A549 (cell line): ENCODE measurements at regions not wholly inside any gene's neighbourhood (a gene's known extent, or its start where the extent isn't known, plus 50 kb on each side); places are given as distances from the start of the nearest gene placed in this dataset.

ENCODE experiments used
- ATAC-seq, 2 experiments: fragments of 200-7000 bp in 1 of 2; fragments of >200 bp in 1 of 2; cut with Nextera tagmentation in 1 of 2; cut with Tn5 transposase in 1 of 2; 3 replicates each; pipeline versions ENCODE4 v1.8.0 to v1.9.1; 2018 to 2020; ENCODE audit warnings: mild to moderate bottlenecking in 1 of 2, moderate library complexity in 1 of 2
- CTCF ChIA-PET: fragments of 300-600 bp; sonication (Branson Sonifier 250); formaldehyde crosslinking; extraction: SDS; loops from one replicate; lab custom pipeline; 2021; ENCODE audit warnings: antibody characterized with exemption, inconsistent platforms; lab: Yijun Ruan, JAX
- POLR2A ChIA-PET: fragments of 350-600 bp; formaldehyde crosslinking; extraction: SDS; loops from one replicate; lab custom pipeline; 2021; ENCODE audit warnings: antibody characterized with exemption, inconsistent platforms; lab: Yijun Ruan, JAX
- DNase-seq, 2 experiments: peaks; one replicate each; pipeline versions ENCODE4 v3.0.0 to v3.0.0-alpha.2; 2011 to 2016; ENCODE audit warnings: low read depth in 1 of 2, low spot score in 1 of 2
- FAIRE-seq: peaks from 2 replicates; lab custom pipeline; 2011; peaks lifted over from hg19 to GRCh38; lab: Jason Lieb, UNC
- H3K27ac ChIP-seq, 2 experiments: fragments of >200 bp; sonication (Bioruptor Twin); formaldehyde crosslinking; 3 replicates each; pipeline ENCODE4 v1.5.1; 2016 to 2017
- H3K4me1 ChIP-seq: fragments of >200 bp; sonication (Bioruptor Twin); formaldehyde crosslinking; 3 replicates; pipeline ENCODE4 v1.6.1; 2016
- H3K4me2 ChIP-seq: fragments of >200 bp; sonication (Bioruptor Twin); formaldehyde crosslinking; 3 replicates; pipeline ENCODE4 v1.6.1; 2016
- H3K4me3 ChIP-seq: fragments of >200 bp; sonication (Bioruptor Twin); formaldehyde crosslinking; 3 replicates; pipeline ENCODE4 v1.5.1; 2016
- H3K9me3 ChIP-seq: fragments of >200 bp; sonication (Bioruptor Twin); formaldehyde crosslinking; 3 replicates; pipeline ENCODE4 v1.6.1; 2016
- CEBPB ChIP-seq, 2 experiments: fragments of >200 bp in 1 of 2; sonication (Bioruptor Twin) in 1 of 2; formaldehyde crosslinking in 1 of 2; IDR thresholded peaks; 2 replicates each; pipeline ENCODE4 v1.6.1; 2012 to 2016
- CHD2 ChIP-seq: fragments of 150-350 bp; IDR thresholded peaks from 2 replicates; pipeline ENCODE4 v1.6.1; 2014; ENCODE audit warnings: low read length; ENCODE audit not compliant: partially characterized antibody
- CHD4 ChIP-seq: fragments of 200-600 bp; sonication (generic); IDR thresholded peaks from 2 replicates; pipeline ENCODE4 v1.6.1; 2016; ENCODE audit warnings: antibody characterized with exemption, mild to moderate bottlenecking, borderline replicate concordance
- EHF ChIP-seq: fragments of 250-450 bp; sonication (Bioruptor Pico); IDR thresholded peaks from 2 replicates; pipeline ENCODE4 v1.5.0; 2020; ENCODE audit warnings: mild to moderate bottlenecking
- EHMT2 ChIP-seq: fragments of 200-600 bp; sonication (generic); IDR thresholded peaks from 2 replicates; pipeline ENCODE4 v1.6.1; 2016; ENCODE audit warnings: antibody characterized with exemption, low read depth, mild to moderate bottlenecking, moderate library complexity
- FOSB ChIP-seq: fragments of 250-450 bp; sonication (Bioruptor Pico); IDR thresholded peaks from 2 replicates; pipeline ENCODE4 v1.5.0; 2020; ENCODE audit warnings: mild to moderate bottlenecking, moderate library complexity
- FOSL2 ChIP-seq, 2 experiments: fragments of 450-650 bp in 1 of 2; fragments of >200 bp in 1 of 2; sonication (Bioruptor Twin) in 1 of 2; formaldehyde crosslinking; IDR thresholded peaks; 2 replicates each; pipeline versions ENCODE4 v1.5.0 to v1.6.1; 2016 to 2020; ENCODE audit warnings: mild to moderate bottlenecking in 1 of 2, moderate library complexity in 1 of 2
- GATA3 ChIP-seq: IDR thresholded peaks from 2 replicates; pipeline ENCODE4 v1.6.1; 2012; ENCODE audit warnings: borderline replicate concordance
- HOXB13 ChIP-seq: fragments of 250-450 bp; sonication (Bioruptor Pico); IDR thresholded peaks from 2 replicates; pipeline ENCODE4 v1.5.0; 2020; ENCODE audit warnings: low read depth, mild to moderate bottlenecking, moderate library complexity
- HOXB5 ChIP-seq: fragments of 250-450 bp; sonication (Bioruptor Pico); IDR thresholded peaks from 2 replicates; pipeline ENCODE4 v1.5.0; 2020; ENCODE audit warnings: mild to moderate bottlenecking, moderate library complexity
- JUN ChIP-seq, 2 experiments: fragments of >200 bp; sonication (Bioruptor Twin); formaldehyde crosslinking; IDR thresholded peaks; 2 replicates in 1 of 2; 3 replicates in 1 of 2; pipeline ENCODE4 v1.6.1; 2016 to 2017
- JUNB ChIP-seq: fragments of >200 bp; sonication (Bioruptor Twin); formaldehyde crosslinking; IDR thresholded peaks from 2 replicates; pipeline ENCODE4 v1.6.1; 2016
- KDM1A ChIP-seq: fragments of 200-600 bp; sonication (generic); IDR thresholded peaks from 2 replicates; pipeline ENCODE4 v1.6.1; 2016; ENCODE audit warnings: low read depth, mild to moderate bottlenecking
- MAFK ChIP-seq: fragments of 450-650 bp; IDR thresholded peaks from 2 replicates; pipeline ENCODE4 v1.6.1; 2014; ENCODE audit not compliant: partially characterized antibody
- MAZ ChIP-seq: fragments of 150-350 bp; IDR thresholded peaks from 2 replicates; pipeline ENCODE4 v1.6.1; 2014; ENCODE audit warnings: antibody characterized with exemption, low read depth, low read length, borderline replicate concordance
- NFE2L2 ChIP-seq: fragments of 150-350 bp; conservative IDR thresholded peaks from 2 replicates; pipeline ENCODE4 v1.6.1; 2014; ENCODE audit warnings: low read length
- NR3C1 ChIP-seq: fragments of >200 bp; sonication (Bioruptor Twin); formaldehyde crosslinking; IDR thresholded peaks from 3 replicates; pipeline ENCODE4 v1.6.1; 2017
- POLR2A ChIP-seq: IDR thresholded peaks from 2 replicates; pipeline ENCODE4 v1.6.1; 2012; ENCODE audit warnings: mild to moderate bottlenecking, low read length
- RAD21 ChIP-seq, 2 experiments: fragments of >200 bp in 1 of 2; sonication (Bioruptor Twin) in 1 of 2; formaldehyde crosslinking in 1 of 2; IDR thresholded peaks in 1 of 2; conservative IDR thresholded peaks in 1 of 2; 2 replicates in 1 of 2; 3 replicates in 1 of 2; pipeline ENCODE4 v1.6.1; 2012 to 2018; ENCODE audit warnings: inconsistent platforms in 1 of 2
- RARB ChIP-seq: fragments of 250-450 bp; sonication (Bioruptor Pico); IDR thresholded peaks from 2 replicates; pipeline ENCODE4 v1.8.0; 2021; ENCODE audit warnings: mild to moderate bottlenecking, moderate library complexity
- SREBF2 ChIP-seq: fragments of 450-650 bp; IDR thresholded peaks from 2 replicates; pipeline ENCODE4 v1.6.1; 2014; ENCODE audit warnings: mild to moderate bottlenecking, moderate library complexity
- TFCP2L1 ChIP-seq: fragments of 250-450 bp; sonication (Bioruptor Pico); IDR thresholded peaks from 2 replicates; pipeline ENCODE4 v1.5.0; 2021; ENCODE audit warnings: mild to moderate bottlenecking
- ZSCAN20 ChIP-seq: fragments of 250-450 bp; sonication (Bioruptor Pico); IDR thresholded peaks from 2 replicates; pipeline ENCODE4 v1.8.0; 2022; ENCODE audit warnings: mild to moderate bottlenecking, moderate library complexity
- WGBS: methylation state at CpG from one replicate; pipeline ENCODE4 v1.1.6; 2017; ENCODE audit errors: missing lambda C conversion rate; 5-methylcytosine and 5-hydroxymethylcytosine counted together
- TF ChIP-seq, protein P1 (sequence below): IDR thresholded peaks from 2 replicates; pipeline ENCODE4 v1.6.1; 2012
- TF ChIP-seq, protein P2 (sequence below): fragments of >200 bp; sonication (Bioruptor Twin); formaldehyde crosslinking; IDR thresholded peaks from 2 replicates; pipeline ENCODE4 v1.6.1; 2016
- TF ChIP-seq, protein P3 (sequence below): fragments of >200 bp; sonication (Bioruptor Twin); formaldehyde crosslinking; IDR thresholded peaks from 3 replicates; pipeline ENCODE4 v1.5.1; 2016
- TF ChIP-seq, protein P4 (sequence below): IDR thresholded peaks from 2 replicates; pipeline ENCODE4 v1.6.1; 2012
- TF ChIP-seq, protein P5 (sequence below): fragments of 250-450 bp; sonication (Bioruptor Pico); IDR thresholded peaks from 2 replicates; pipeline ENCODE4 v1.5.0; 2020; ENCODE audit warnings: low read depth, mild to moderate bottlenecking, moderate library complexity

DNA sequence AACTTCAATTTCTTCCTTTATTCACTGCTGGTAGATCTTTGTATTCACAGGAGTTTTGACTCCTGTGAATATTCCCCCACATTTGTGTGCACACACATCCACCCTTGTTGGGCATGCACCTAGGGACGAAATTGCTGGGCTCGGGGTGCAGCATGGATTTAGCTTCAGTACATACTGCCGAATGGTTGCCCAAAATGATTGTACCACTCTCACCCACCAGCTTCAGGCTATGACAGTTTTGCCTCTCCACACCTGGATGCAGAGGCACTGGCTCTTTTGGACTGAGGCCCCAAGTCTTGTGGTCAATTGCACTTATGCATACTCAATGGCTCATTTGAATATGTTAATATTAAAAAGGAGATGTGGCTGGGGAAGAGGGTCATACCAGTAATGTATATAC is 65.1 kb upstream of the ODC1 start:
- WGBS = 67% methylated on average over 3 of the region's 3 CpGs
- ChIA-PET CTCF (no interaction called here), POLR2A (no interaction called here)
- H3K9me3 ChIP-seq = peaks cover 31% of the 10 kb centered on the region
- no peak overlapping the region for H3K27ac ChIP-seq
- peaks cover 8% of the 10 kb centered on the region for H3K4me1 ChIP-seq
- H3K4me3 ChIP-seq = no peak overlapping the region
- ATAC-seq (no peak), FAIRE-seq (no peak), DNase-seq (no peak)
- TF ChIP-seq, protein P1, sequence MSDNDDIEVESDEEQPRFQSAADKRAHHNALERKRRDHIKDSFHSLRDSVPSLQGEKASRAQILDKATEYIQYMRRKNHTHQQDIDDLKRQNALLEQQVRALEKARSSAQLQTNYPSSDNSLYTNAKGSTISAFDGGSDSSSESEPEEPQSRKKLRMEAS = no peak
- TF ChIP-seq GATA3 = no peak
- no peak for TF ChIP-seq JUN (IDR thresholded peaks at IDR 0.05)
- TF ChIP-seq RAD21 (conservative IDR thresholded peaks at IDR 0.05 in 1 of 2, IDR thresholded peaks at IDR 0.05 in 1 of 2) = no peak
- no peak for TF ChIP-seq EHMT2
- no peak for TF ChIP-seq KDM1A
- TF ChIP-seq POLR2A = no peak
- no peak for TF ChIP-seq MAZ
- no peak for TF ChIP-seq NFE2L2
- no peak for TF ChIP-seq ZSCAN20 (CRISPR knock-in tag)
- TF ChIP-seq HOXB5 (CRISPR knock-in tag) = no peak
- no peak for TF ChIP-seq MAFK
- no peak for TF ChIP-seq NR3C1
- TF ChIP-seq TFCP2L1 (CRISPR knock-in tag) = no peak
- no peak for TF ChIP-seq JUNB
- TF ChIP-seq CHD2 = no peak
- TF ChIP-seq RARB = no peak
- TF ChIP-seq, protein P2, sequence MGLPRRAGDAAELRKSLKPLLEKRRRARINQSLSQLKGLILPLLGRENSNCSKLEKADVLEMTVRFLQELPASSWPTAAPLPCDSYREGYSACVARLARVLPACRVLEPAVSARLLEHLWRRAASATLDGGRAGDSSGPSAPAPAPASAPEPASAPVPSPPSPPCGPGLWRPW = no peak
- no peak overlapping the region for H3K4me2 ChIP-seq

DNA sequence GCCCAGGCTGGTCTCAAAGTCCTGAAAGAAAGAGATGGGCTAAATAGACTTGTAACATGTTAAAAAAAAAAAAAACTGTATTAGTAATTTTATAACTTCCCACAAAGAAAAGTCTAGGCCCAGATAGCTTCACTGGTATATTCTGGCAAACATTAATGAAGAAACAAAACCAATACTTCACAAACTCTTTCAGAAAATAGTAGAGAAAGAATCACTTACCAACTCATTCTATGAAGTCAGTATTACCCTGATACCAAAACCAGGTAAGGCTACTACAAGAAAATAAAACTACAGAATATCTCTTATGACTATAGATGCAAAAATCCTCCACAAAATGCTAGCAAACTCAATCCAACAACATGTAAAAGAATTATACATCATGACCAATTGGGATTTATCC is 59.9 kb upstream of the ODC1 start:
- DNase-seq = no peak
- TF ChIP-seq EHF (CRISPR knock-in tag) = no peak
- no peak for TF ChIP-seq FOSL2 (IDR thresholded peaks at IDR 0.05)
- TF ChIP-seq FOSL2 (CRISPR knock-in tag; IDR thresholded peaks at IDR 0.05) = no peak
- TF ChIP-seq, protein P2 = no peak
- TF ChIP-seq SREBF2 = no peak
- TF ChIP-seq TFCP2L1 (CRISPR knock-in tag) = no peak
- no peak for TF ChIP-seq CHD4
- TF ChIP-seq, protein P3, sequence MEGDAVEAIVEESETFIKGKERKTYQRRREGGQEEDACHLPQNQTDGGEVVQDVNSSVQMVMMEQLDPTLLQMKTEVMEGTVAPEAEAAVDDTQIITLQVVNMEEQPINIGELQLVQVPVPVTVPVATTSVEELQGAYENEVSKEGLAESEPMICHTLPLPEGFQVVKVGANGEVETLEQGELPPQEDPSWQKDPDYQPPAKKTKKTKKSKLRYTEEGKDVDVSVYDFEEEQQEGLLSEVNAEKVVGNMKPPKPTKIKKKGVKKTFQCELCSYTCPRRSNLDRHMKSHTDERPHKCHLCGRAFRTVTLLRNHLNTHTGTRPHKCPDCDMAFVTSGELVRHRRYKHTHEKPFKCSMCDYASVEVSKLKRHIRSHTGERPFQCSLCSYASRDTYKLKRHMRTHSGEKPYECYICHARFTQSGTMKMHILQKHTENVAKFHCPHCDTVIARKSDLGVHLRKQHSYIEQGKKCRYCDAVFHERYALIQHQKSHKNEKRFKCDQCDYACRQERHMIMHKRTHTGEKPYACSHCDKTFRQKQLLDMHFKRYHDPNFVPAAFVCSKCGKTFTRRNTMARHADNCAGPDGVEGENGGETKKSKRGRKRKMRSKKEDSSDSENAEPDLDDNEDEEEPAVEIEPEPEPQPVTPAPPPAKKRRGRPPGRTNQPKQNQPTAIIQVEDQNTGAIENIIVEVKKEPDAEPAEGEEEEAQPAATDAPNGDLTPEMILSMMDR = no peak
- TF ChIP-seq, protein P4, sequence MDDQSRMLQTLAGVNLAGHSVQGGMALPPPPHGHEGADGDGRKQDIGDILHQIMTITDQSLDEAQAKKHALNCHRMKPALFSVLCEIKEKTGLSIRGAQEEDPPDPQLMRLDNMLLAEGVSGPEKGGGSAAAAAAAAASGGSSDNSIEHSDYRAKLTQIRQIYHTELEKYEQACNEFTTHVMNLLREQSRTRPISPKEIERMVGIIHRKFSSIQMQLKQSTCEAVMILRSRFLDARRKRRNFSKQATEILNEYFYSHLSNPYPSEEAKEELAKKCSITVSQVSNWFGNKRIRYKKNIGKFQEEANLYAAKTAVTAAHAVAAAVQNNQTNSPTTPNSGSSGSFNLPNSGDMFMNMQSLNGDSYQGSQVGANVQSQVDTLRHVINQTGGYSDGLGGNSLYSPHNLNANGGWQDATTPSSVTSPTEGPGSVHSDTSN = no peak
- TF ChIP-seq HOXB13 (CRISPR knock-in tag) = no peak
- TF ChIP-seq, protein P5, sequence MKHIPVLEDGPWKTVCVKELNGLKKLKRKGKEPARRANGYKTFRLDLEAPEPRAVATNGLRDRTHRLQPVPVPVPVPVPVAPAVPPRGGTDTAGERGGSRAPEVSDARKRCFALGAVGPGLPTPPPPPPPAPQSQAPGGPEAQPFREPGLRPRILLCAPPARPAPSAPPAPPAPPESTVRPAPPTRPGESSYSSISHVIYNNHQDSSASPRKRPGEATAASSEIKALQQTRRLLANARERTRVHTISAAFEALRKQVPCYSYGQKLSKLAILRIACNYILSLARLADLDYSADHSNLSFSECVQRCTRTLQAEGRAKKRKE = no peak
- TF ChIP-seq FOSB (CRISPR knock-in tag) = no peak
- TF ChIP-seq EHMT2 = no peak
- no peak for TF ChIP-seq CEBPB (IDR thresholded peaks at IDR 0.05)
- TF ChIP-seq NR3C1 = no peak
- TF ChIP-seq POLR2A = no peak
- TF ChIP-seq, all 56 proteins: peak for 0
- Histone ChIP-seq H3K4me2 (no peak overlapping the region), H3K9me3 (no peaks in the 10 kb centered on the region), H3K27ac (no peak overlapping the region), H3K4me3 (no peak overlapping the region), H3K4me1 (no peaks in the 10 kb centered on the region)
- ATAC-seq = no peak
- FAIRE-seq = no peak
- CTCF ChIA-PET = no interaction called here
- POLR2A ChIA-PET = no interaction called here
